OCI-LY1 (cell line): ENCODE measurements at regions not wholly inside any gene's neighbourhood (a gene's known extent, or its start where the extent isn't known, plus 50 kb on each side); places are given as distances from the start of the nearest gene placed in this dataset.

Source experiments
- H2AFZ ChIP-seq: fragments of 200-600 bp; sonication (generic), shearing (Covaris generic); 2 replicates; pipeline ENCODE4 v1.6.0; 2014; ENCODE audit warnings: antibody characterized with exemption, mild to moderate bottlenecking, low read length
- H3F3A ChIP-seq: fragments of 200-600 bp; sonication (generic), shearing (Covaris generic); 2 replicates; pipeline ENCODE4 v1.6.0; 2014; ENCODE audit warnings: mild to moderate bottlenecking, antibody characterized with exemption, low read length, moderate library complexity; ENCODE audit not compliant: insufficient read depth
- H3K27ac ChIP-seq: fragments of 200-600 bp; sonication (generic); 2 replicates; pipeline ENCODE4 v1.5.1; 2014; ENCODE audit warnings: low read length, mixed run types, mild to moderate bottlenecking, low read depth; ENCODE audit not compliant: poor library complexity, severe bottlenecking
- H3K27me3 ChIP-seq: fragments of 200-600 bp; sonication (generic); 2 replicates; pipeline ENCODE4 v1.6.0; 2014; ENCODE audit warnings: antibody characterized with exemption, mild to moderate bottlenecking, low read length, moderate library complexity; ENCODE audit not compliant: insufficient read depth
- H3K36me3 ChIP-seq: fragments of 200-600 bp; sonication (generic); 2 replicates; pipeline ENCODE4 v1.6.1; 2014; ENCODE audit warnings: mild to moderate bottlenecking, antibody characterized with exemption, low read length, moderate library complexity, mixed read lengths; ENCODE audit not compliant: insufficient read depth
- H3K4me1 ChIP-seq: fragments of 200-600 bp; sonication (generic); 2 replicates; pipeline ENCODE4 v1.5.1; 2014; ENCODE audit warnings: mild to moderate bottlenecking, low read length, moderate library complexity; ENCODE audit not compliant: insufficient read depth, severe bottlenecking
- H3K4me2 ChIP-seq: fragments of 200-600 bp; sonication (generic), shearing (Covaris generic); 2 replicates; pipeline ENCODE4 v1.6.1; 2014; ENCODE audit warnings: low read length
- H3K4me3 ChIP-seq: fragments of 200-600 bp; sonication (generic); 2 replicates; pipeline ENCODE4 v1.5.1; 2014; ENCODE audit warnings: low read length, low read depth, mild to moderate bottlenecking, mixed read lengths; ENCODE audit not compliant: poor library complexity, severe bottlenecking
- H3K79me2 ChIP-seq: fragments of 200-600 bp; shearing (Covaris generic); 2 replicates; pipeline ENCODE4 v1.6.1; 2016; ENCODE audit warnings: mixed run types, low read length, mixed read lengths; ENCODE audit not compliant: insufficient read depth
- H3K9ac ChIP-seq: fragments of 200-600 bp; sonication (generic), shearing (Covaris generic); 2 replicates; pipeline ENCODE4 v1.6.1; 2014; ENCODE audit warnings: mild to moderate bottlenecking, low read length, mixed read lengths
- H3K9me2 ChIP-seq: fragments of 200-600 bp; sonication (generic), shearing (Covaris generic); 2 replicates; pipeline ENCODE4 v1.6.1; 2014; ENCODE audit warnings: low read depth, mild to moderate bottlenecking, low read length, mixed read lengths
- H3K9me3 ChIP-seq: fragments of 200-600 bp; shearing (Covaris generic); 2 replicates; pipeline ENCODE4 v1.6.1; 2014; ENCODE audit warnings: low read length, mixed read lengths
- H4K20me1 ChIP-seq: fragments of 200-600 bp; sonication (generic), shearing (Covaris generic); 2 replicates; pipeline ENCODE4 v1.6.0; 2016; ENCODE audit warnings: mild to moderate bottlenecking, low read length; ENCODE audit not compliant: insufficient read depth
- EZH2 ChIP-seq: fragments of 200-600 bp; sonication (generic), shearing (Covaris generic); IDR thresholded peaks from 2 replicates; pipeline ENCODE4 v1.8.0; 2017; ENCODE audit warnings: borderline replicate concordance, mixed run types, mild to moderate bottlenecking, antibody characterized with exemption, low read length, moderate library complexity, mixed read lengths
- TF ChIP-seq, protein P1 (sequence below): fragments of 200-600 bp; sonication (generic), shearing (Covaris generic); IDR thresholded peaks from 2 replicates; pipeline ENCODE4 v1.5.1; 2017; ENCODE audit warnings: mild to moderate bottlenecking, antibody characterized with exemption, low read length, moderate library complexity, mixed read lengths

- TF ChIP-seq, protein P1, sequence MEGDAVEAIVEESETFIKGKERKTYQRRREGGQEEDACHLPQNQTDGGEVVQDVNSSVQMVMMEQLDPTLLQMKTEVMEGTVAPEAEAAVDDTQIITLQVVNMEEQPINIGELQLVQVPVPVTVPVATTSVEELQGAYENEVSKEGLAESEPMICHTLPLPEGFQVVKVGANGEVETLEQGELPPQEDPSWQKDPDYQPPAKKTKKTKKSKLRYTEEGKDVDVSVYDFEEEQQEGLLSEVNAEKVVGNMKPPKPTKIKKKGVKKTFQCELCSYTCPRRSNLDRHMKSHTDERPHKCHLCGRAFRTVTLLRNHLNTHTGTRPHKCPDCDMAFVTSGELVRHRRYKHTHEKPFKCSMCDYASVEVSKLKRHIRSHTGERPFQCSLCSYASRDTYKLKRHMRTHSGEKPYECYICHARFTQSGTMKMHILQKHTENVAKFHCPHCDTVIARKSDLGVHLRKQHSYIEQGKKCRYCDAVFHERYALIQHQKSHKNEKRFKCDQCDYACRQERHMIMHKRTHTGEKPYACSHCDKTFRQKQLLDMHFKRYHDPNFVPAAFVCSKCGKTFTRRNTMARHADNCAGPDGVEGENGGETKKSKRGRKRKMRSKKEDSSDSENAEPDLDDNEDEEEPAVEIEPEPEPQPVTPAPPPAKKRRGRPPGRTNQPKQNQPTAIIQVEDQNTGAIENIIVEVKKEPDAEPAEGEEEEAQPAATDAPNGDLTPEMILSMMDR: no peak
- TF ChIP-seq EZH2: no peak
- no peaks in the 10 kb centered on the region for H3K9me2 ChIP-seq
Observed at GRCh38 chr2:236866542-236867340, 218.9 kb upstream of the COPS8 start.

GRCh38 chr2:236867441-236868260 lies 218.0 kb upstream of the COPS8 start:
- no peaks in the 10 kb centered on the region for H4K20me1 ChIP-seq
- no peak overlapping the region for H3K4me2 ChIP-seq
- no peaks in the 10 kb centered on the region for H3K36me3 ChIP-seq
- no peak overlapping the region for H2AFZ ChIP-seq
- H3K9ac ChIP-seq: no peak overlapping the region
- H3K9me3 ChIP-seq: no peaks in the 10 kb centered on the region
- H3F3A ChIP-seq: no peaks in the 10 kb centered on the region
- H3K27ac ChIP-seq: no peak overlapping the region
- no peaks in the 10 kb centered on the region for H3K27me3 ChIP-seq
- TF ChIP-seq EZH2: no peak
- TF ChIP-seq, protein P1: no peak
- no peaks in the 10 kb centered on the region for H3K9me2 ChIP-seq
- no peaks in the 10 kb centered on the region for H3K4me1 ChIP-seq
- H3K4me3 ChIP-seq: no peak overlapping the region
- no peaks in the 10 kb centered on the region for H3K79me2 ChIP-seq

More at GRCh38 chr2:236866542-236867340, 218.9 kb upstream of the COPS8 start:
- Histone ChIP-seq H3K36me3 (no peaks in the 10 kb centered on the region), H3K4me2 (no peak overlapping the region), H2AFZ (no peak overlapping the region), H3K4me3 (no peak overlapping the region), H3K9ac (no peak overlapping the region), H4K20me1 (no peaks in the 10 kb centered on the region), H3K9me3 (no peaks in the 10 kb centered on the region), H3K27ac (no peak overlapping the region), H3F3A (no peaks in the 10 kb centered on the region), H3K4me1 (no peaks in the 10 kb centered on the region), H3K79me2 (no peaks in the 10 kb centered on the region), H3K27me3 (no peaks in the 10 kb centered on the region)

- H3K27me3 ChIP-seq: no peaks in the 10 kb centered on the region
- TF ChIP-seq, protein P1: no peak
- no peak for TF ChIP-seq EZH2
Observed at GRCh38 chr2:236870370-236870769, 215.3 kb upstream of the COPS8 start.

More at GRCh38 chr2:236870370-236870769, 215.3 kb upstream of the COPS8 start:
- Histone ChIP-seq H3K9ac (no peak overlapping the region), H3K4me1 (no peaks in the 10 kb centered on the region), H3K9me3 (no peaks in the 10 kb centered on the region), H3K4me2 (no peak overlapping the region), H3F3A (no peaks in the 10 kb centered on the region), H3K27ac (no peak overlapping the region), H3K9me2 (no peaks in the 10 kb centered on the region), H2AFZ (no peak overlapping the region), H3K79me2 (no peaks in the 10 kb centered on the region), H4K20me1 (no peaks in the 10 kb centered on the region), H3K36me3 (no peaks in the 10 kb centered on the region), H3K4me3 (no peak overlapping the region)
